HCT116 (cell line): ENCODE measurements at regions not wholly inside any gene's neighbourhood (a gene's known extent, or its start where the extent isn't known, plus 50 kb on each side); places are given as distances from the start of the nearest gene placed in this dataset.

Source experiments
- ATAC-seq: fragments of 200-7000 bp; cut with Tn5 transposase; 2 replicates; pipeline ENCODE4 v1.9.1; 2020; ENCODE audit warnings: mild to moderate bottlenecking, moderate library complexity
- BruUV-seq: library from RNA; stranded (reverse); fragments of 400-500 nt; replicated peaks from 2 replicates; lab custom pipeline; 2021; lab: Mats Ljungman, UMichigan
- CTCF ChIA-PET: fragments of 300-600 bp; sonication (Branson Sonifier 250); formaldehyde crosslinking; loops from one replicate; lab custom pipeline; 2021; ENCODE audit warnings: antibody characterized with exemption; lab: Charles Lee
- POLR2A ChIA-PET: fragments of 300-600, 350-600 bp; sonication (Branson Sonifier 250); formaldehyde crosslinking; loops from one replicate; lab custom pipeline; 2021; ENCODE audit warnings: antibody characterized with exemption; lab: Charles Lee
- RAD21 ChIA-PET, 2 experiments: fragments of 300-600 bp; sonication (Branson Sonifier 250); formaldehyde crosslinking; loops; one replicate each; lab custom pipeline; 2023; ENCODE audit warnings: low total read pairs in 2 of 2; ENCODE audit not compliant: uncharacterized antibody in 2 of 2, unreplicated experiment in 2 of 2, low non-redundant PET in 1 of 2; lab: Charles Lee
- DNase-seq: peaks from one replicate; pipeline ENCODE4 v3.0.0-alpha.2; 2010; ENCODE audit warnings: low read depth, low spot score
- H2AFZ ChIP-seq: fragments of 200-600 bp; shearing (Covaris generic), sonication (generic); 2 replicates; pipeline ENCODE4 v1.6.1; 2017; ENCODE audit warnings: low read depth, mixed run types, mixed read lengths, antibody characterized with exemption, low read length; ENCODE audit not compliant: poor library complexity, severe bottlenecking
- H3K27ac ChIP-seq: 2 replicates; pipeline ENCODE4 v1.5.1; 2012; ENCODE audit warnings: low read depth, low read length
- H3K27me3 ChIP-seq: fragments of 200-600 bp; sonication (generic); 2 replicates; pipeline ENCODE4 v1.6.1; 2016; ENCODE audit warnings: mixed run types, low read length, mixed read lengths; ENCODE audit not compliant: insufficient read depth
- H3K36me3 ChIP-seq, 2 experiments: fragments of 200-500 bp in 1 of 2; fragments of 200-600 bp in 1 of 2; sonication (Bioruptor generic) in 1 of 2; sonication (generic) in 1 of 2; 2 replicates each; pipeline versions ENCODE4 v1.5.1 to v1.6.1; 2014 to 2016; ENCODE audit warnings: low read length in 2 of 2, inconsistent platforms in 1 of 2, mixed read lengths in 1 of 2, mixed run types in 1 of 2; ENCODE audit not compliant: insufficient read depth in 2 of 2, control insufficient read depth in 1 of 2
- H3K4me1 ChIP-seq, 2 experiments: fragments of 200-600 bp in 1 of 2; sonication (generic) in 1 of 2; 2 replicates each; pipeline versions ENCODE4 v1.5.1 to v1.6.1; 2012 to 2017; ENCODE audit warnings: low read length in 2 of 2, inconsistent platforms in 1 of 2, mild to moderate bottlenecking in 1 of 2, mixed read lengths in 1 of 2, mixed run types in 1 of 2, moderate library complexity in 1 of 2; ENCODE audit not compliant: insufficient read depth in 2 of 2, control insufficient read depth in 1 of 2
- H3K4me2 ChIP-seq: fragments of 200-600 bp; sonication (generic); 2 replicates; pipeline ENCODE4 v1.6.1; 2017; ENCODE audit warnings: mixed run types, low read length, mixed read lengths
- H3K4me3 ChIP-seq, 2 experiments: fragments of 200-600 bp in 1 of 2; sonication (generic) in 1 of 2; replicated peaks in 1 of 2; 2 replicates each; pipeline ENCODE4 v1.5.1; 2011 to 2016; ENCODE audit warnings: low read length in 2 of 2, control low read depth in 1 of 2, low read depth in 1 of 2, mild to moderate bottlenecking in 1 of 2, mixed read lengths in 1 of 2, mixed run types in 1 of 2
- H3K79me2 ChIP-seq: fragments of 200-600 bp; sonication (generic); 2 replicates; pipeline ENCODE4 v1.6.1; 2017; ENCODE audit warnings: mild to moderate bottlenecking, mixed run types, low read length, moderate library complexity, mixed read lengths; ENCODE audit not compliant: insufficient read depth
- H3K9ac ChIP-seq: fragments of 200-600 bp; sonication (generic); 2 replicates; pipeline ENCODE4 v1.6.1; 2016; ENCODE audit warnings: low read length, mixed read lengths
- H3K9me2 ChIP-seq: fragments of 200-600 bp; sonication (generic), shearing (Covaris generic); 2 replicates; pipeline ENCODE4 v1.6.1; 2017; ENCODE audit warnings: mixed run types, mild to moderate bottlenecking, moderate library complexity; ENCODE audit not compliant: insufficient read depth
- H3K9me3 ChIP-seq, 2 experiments: fragments of 200-500 bp in 1 of 2; fragments of 200-600 bp in 1 of 2; sonication (Bioruptor generic) in 1 of 2; sonication (generic) in 1 of 2; 2 replicates each; pipeline ENCODE4 v1.6.1; 2014 to 2017; ENCODE audit warnings: low read length in 2 of 2, mixed read lengths in 2 of 2, inconsistent platforms in 1 of 2, low read depth in 1 of 2, mild to moderate bottlenecking in 1 of 2, mixed run types in 1 of 2, moderate library complexity in 1 of 2; ENCODE audit not compliant: control insufficient read depth in 1 of 2, insufficient read depth in 1 of 2
- H4K20me1 ChIP-seq: fragments of 200-600 bp; sonication (generic), shearing (Covaris generic); 2 replicates; pipeline ENCODE4 v1.6.1; 2017; ENCODE audit warnings: mixed run types, mild to moderate bottlenecking, moderate library complexity; ENCODE audit not compliant: insufficient read depth
- ATF3 ChIP-seq: IDR thresholded peaks from 2 replicates; pipeline ENCODE4 v1.6.1; 2012
- CBX3 ChIP-seq: IDR thresholded peaks from 2 replicates; pipeline ENCODE4 v1.6.1; 2012; ENCODE audit warnings: low read depth
- CEBPB ChIP-seq: IDR thresholded peaks from 2 replicates; pipeline ENCODE4 v1.6.1; 2012; ENCODE audit warnings: low read depth
- EGR1 ChIP-seq: IDR thresholded peaks from 2 replicates; pipeline ENCODE4 v1.6.1; 2012; ENCODE audit warnings: low read depth
- ELF1 ChIP-seq: IDR thresholded peaks from 2 replicates; pipeline ENCODE4 v1.6.1; 2012; ENCODE audit warnings: low read depth, borderline replicate concordance
- EZH2phosphoT487 ChIP-seq: fragments of 200-600 bp; IDR thresholded peaks from 2 replicates; pipeline ENCODE4 v1.6.1; 2018; ENCODE audit warnings: antibody characterized with exemption, borderline replicate concordance
- FOSL1 ChIP-seq: IDR thresholded peaks from 2 replicates; pipeline ENCODE4 v1.6.1; 2012; ENCODE audit warnings: low read depth
- JUND ChIP-seq: IDR thresholded peaks from 2 replicates; pipeline ENCODE4 v1.6.1; 2012
- REST ChIP-seq: IDR thresholded peaks from 2 replicates; pipeline ENCODE4 v1.6.1; 2012; ENCODE audit warnings: low read depth
- SP1 ChIP-seq: IDR thresholded peaks from 2 replicates; pipeline ENCODE4 v1.6.1; 2012; ENCODE audit warnings: low read depth
- YY1 ChIP-seq: IDR thresholded peaks from 2 replicates; pipeline ENCODE4 v1.6.1; 2011; ENCODE audit warnings: low read length, low read depth, moderate library complexity, mild to moderate bottlenecking; ENCODE audit not compliant: insufficient replicate concordance; ENCODE audit errors: extremely low read depth
- ZFX ChIP-seq: fragments of 450-650 bp; IDR thresholded peaks from 2 replicates; pipeline ENCODE4 v1.6.1; 2017
- ZNF274 ChIP-seq: fragments of 200-500 bp; sonication (Bioruptor generic); IDR thresholded peaks from 2 replicates; pipeline ENCODE4 v1.6.1; 2014; ENCODE audit warnings: mild to moderate bottlenecking, low read depth, low read length, inconsistent platforms
- intact Hi-C: fragments of 100-400 bp; cut with micrococcal nuclease; formaldehyde crosslinking; loops from 2 replicates; pipeline ENCODE4 v1.10.0; 2022

GRCh38 chr2:128447538-128447995 lies 128.9 kb upstream of the HS6ST1 start (continued):
- TF ChIP-seq FOSL1, result no peak

- H3K4me1 ChIP-seq, result no peaks in the 10 kb centered on the region
- H3K9ac ChIP-seq, result no peak overlapping the region
- no peaks in the 10 kb centered on the region for H3K9me2 ChIP-seq
- BruUV-seq, result no TSS peak
- no peaks in the 10 kb centered on the region for H3K27me3 ChIP-seq
- H3K27ac ChIP-seq, result no peak overlapping the region
- H3K4me2 ChIP-seq, result no peak overlapping the region
- no peaks in the 10 kb centered on the region for H3K9me3 ChIP-seq
- intact Hi-C loops, result no loop called here
- H4K20me1 ChIP-seq, result no peaks in the 10 kb centered on the region
- RAD21 ChIA-PET, result no interaction called here
- TF ChIP-seq YY1 (no peak), CEBPB (no peak), EZH2phosphoT487 (no peak), CBX3 (no peak), JUND (no peak), EGR1 (no peak), ZFX (no peak), SP1 (no peak), ATF3 (no peak), ZNF274 (no peak), ELF1 (no peak), FOSL1 (no peak), REST (no peak)
- TF ChIP-seq, all 23 proteins: peak for 0
- no peaks in the 10 kb centered on the region for H3K79me2 ChIP-seq
- ATAC-seq (no peak), DNase-seq (no peak)
- H2AFZ ChIP-seq, result no peak overlapping the region
- ChIA-PET CTCF (no interaction called here), POLR2A (no interaction called here)
- H3K36me3 ChIP-seq, result no peaks in the 10 kb centered on the region
- H3K4me3 ChIP-seq, result no peak overlapping the region
Measured at GRCh38 chr2:128448331-128449225, 129.9 kb upstream of the HS6ST1 start.
